PC-9 (cell line): ENCODE measurements at regions not wholly inside any gene's neighbourhood (a gene's known extent, or its start where the extent isn't known, plus 50 kb on each side); places are given as distances from the start of the nearest gene placed in this dataset.

Experiments
- BruUV-seq: library from RNA; stranded (reverse); fragments of 400-500 nt; replicated peaks from 2 replicates; lab custom pipeline; 2021; lab: Mats Ljungman, UMichigan
- CTCF ChIA-PET: fragments of 300-600 bp; sonication (Branson Sonifier 250); formaldehyde crosslinking; loops from one replicate; lab custom pipeline; 2022; ENCODE audit warnings: antibody characterized with exemption; lab: Charles Lee
- POLR2A ChIA-PET: fragments of 300-600 bp; sonication (Branson Sonifier 250); formaldehyde crosslinking; loops from one replicate; lab custom pipeline; 2022; ENCODE audit warnings: antibody characterized with exemption; ENCODE audit not compliant: unreplicated experiment; lab: Charles Lee
- DNase-seq, 2 experiments: peaks; one replicate each; pipeline versions ENCODE4 v3.0.0 to v3.0.0-alpha.2; 2015 to 2022; ENCODE audit warnings: mixed read lengths in 1 of 2
- H2AFZ ChIP-seq: fragments of 200-600 bp; sonication (generic); 2 replicates; pipeline ENCODE4 v1.8.1; 2017; ENCODE audit warnings: antibody characterized with exemption
- H3F3A ChIP-seq: fragments of 200-600 bp; sonication (generic); 2 replicates; pipeline ENCODE4 v1.8.1; 2017; ENCODE audit warnings: antibody characterized with exemption, mild to moderate bottlenecking, low read depth; ENCODE audit not compliant: insufficient read depth
- H3K27ac ChIP-seq: fragments of 200-600 bp; sonication (generic); 2 replicates; pipeline ENCODE4 v1.6.1; 2016; ENCODE audit warnings: mixed run types
- H3K27me3 ChIP-seq: fragments of 200-600 bp; sonication (generic); 2 replicates; pipeline ENCODE4 v1.6.1; 2016; ENCODE audit warnings: low read depth, mixed run types; ENCODE audit not compliant: insufficient read depth
- H3K36me3 ChIP-seq: fragments of 200-600 bp; sonication (generic); 2 replicates; pipeline ENCODE4 v1.6.1; 2016; ENCODE audit warnings: low read depth, mixed run types
- H3K4me1 ChIP-seq: fragments of 200-600 bp; sonication (generic); replicated peaks from 2 replicates; pipeline ENCODE4 v1.6.1; 2016; ENCODE audit warnings: mixed run types; ENCODE audit not compliant: insufficient read depth
- H3K4me2 ChIP-seq: fragments of 200-600 bp; sonication (generic); 2 replicates; pipeline ENCODE4 v1.6.1; 2017; ENCODE audit warnings: mixed run types
- H3K4me3 ChIP-seq: fragments of 200-600 bp; sonication (generic); 2 replicates; pipeline ENCODE4 v1.6.1; 2016; ENCODE audit warnings: mixed run types
- H3K79me2 ChIP-seq: fragments of 200-600 bp; sonication (generic); 2 replicates; pipeline ENCODE4 v1.6.1; 2017; ENCODE audit warnings: low read depth, mixed run types
- H3K9me2 ChIP-seq: fragments of 200-600 bp; sonication (generic); 2 replicates; pipeline ENCODE4 v1.8.1; 2017; ENCODE audit warnings: mild to moderate bottlenecking; ENCODE audit not compliant: insufficient read depth
- H3K9me3 ChIP-seq: fragments of 200-600 bp; sonication (generic); 2 replicates; pipeline ENCODE4 v1.8.1; 2016; ENCODE audit warnings: low read depth; ENCODE audit not compliant: insufficient read depth
- H4K20me1 ChIP-seq: fragments of 200-600 bp; sonication (generic); 2 replicates; pipeline ENCODE4 v1.8.1; 2017; ENCODE audit not compliant: insufficient read depth
- EZH2 ChIP-seq: fragments of 200-600 bp; sonication (generic); IDR thresholded peaks from 2 replicates; pipeline ENCODE4 v1.8.0; 2017; ENCODE audit warnings: antibody characterized with exemption, low read depth
- intact Hi-C: fragments of 100-400 bp; cut with micrococcal nuclease; formaldehyde crosslinking; loops from one replicate; pipeline ENCODE4 v1.10.0; 2022; ENCODE audit not compliant: unreplicated experiment
- TF ChIP-seq, protein P1 (sequence below): fragments of 200-600 bp; sonication (generic); conservative IDR thresholded peaks from 2 replicates; pipeline ENCODE4 v1.6.1; 2017; ENCODE audit warnings: mixed run types, antibody characterized with exemption, mild to moderate bottlenecking, moderate library complexity

GRCh38 chr5:4735261-4735660 is 404.9 kb upstream of the ADAMTS16 start:
- Histone ChIP-seq H3K9me2 (no peaks in the 10 kb centered on the region), H3K4me1 (no peaks in the 10 kb centered on the region), H3K79me2 (no peaks in the 10 kb centered on the region), H2AFZ (no peak overlapping the region), H3K36me3 (no peaks in the 10 kb centered on the region), H3K4me3 (no peak overlapping the region), H3F3A (no peaks in the 10 kb centered on the region), H3K9me3 (no peaks in the 10 kb centered on the region), H3K4me2 (no peak overlapping the region), H4K20me1 (no peaks in the 10 kb centered on the region), H3K27me3 (peaks cover 14% of the 10 kb centered on the region), H3K27ac (no peak overlapping the region)
- ChIA-PET CTCF (no interaction called here), POLR2A (no interaction called here)
- no peak for TF ChIP-seq EZH2
- TF ChIP-seq, protein P1, sequence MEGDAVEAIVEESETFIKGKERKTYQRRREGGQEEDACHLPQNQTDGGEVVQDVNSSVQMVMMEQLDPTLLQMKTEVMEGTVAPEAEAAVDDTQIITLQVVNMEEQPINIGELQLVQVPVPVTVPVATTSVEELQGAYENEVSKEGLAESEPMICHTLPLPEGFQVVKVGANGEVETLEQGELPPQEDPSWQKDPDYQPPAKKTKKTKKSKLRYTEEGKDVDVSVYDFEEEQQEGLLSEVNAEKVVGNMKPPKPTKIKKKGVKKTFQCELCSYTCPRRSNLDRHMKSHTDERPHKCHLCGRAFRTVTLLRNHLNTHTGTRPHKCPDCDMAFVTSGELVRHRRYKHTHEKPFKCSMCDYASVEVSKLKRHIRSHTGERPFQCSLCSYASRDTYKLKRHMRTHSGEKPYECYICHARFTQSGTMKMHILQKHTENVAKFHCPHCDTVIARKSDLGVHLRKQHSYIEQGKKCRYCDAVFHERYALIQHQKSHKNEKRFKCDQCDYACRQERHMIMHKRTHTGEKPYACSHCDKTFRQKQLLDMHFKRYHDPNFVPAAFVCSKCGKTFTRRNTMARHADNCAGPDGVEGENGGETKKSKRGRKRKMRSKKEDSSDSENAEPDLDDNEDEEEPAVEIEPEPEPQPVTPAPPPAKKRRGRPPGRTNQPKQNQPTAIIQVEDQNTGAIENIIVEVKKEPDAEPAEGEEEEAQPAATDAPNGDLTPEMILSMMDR = no peak
- no TSS peak for BruUV-seq
- DNase-seq = no peak
- intact Hi-C loops = no loop called here

GRCh38 chr5:4737868-4738267 is 402.3 kb upstream of the ADAMTS16 start:
- H4K20me1 ChIP-seq = no peaks in the 10 kb centered on the region
- peaks cover 19% of the 10 kb centered on the region; the same call in 1 of the 2 replicates for H3K27me3 ChIP-seq
- DNase-seq = no peak
- no peak overlapping the region for H3K27ac ChIP-seq
- no peaks in the 10 kb centered on the region for H3F3A ChIP-seq
- intact Hi-C loops = no loop called here
- BruUV-seq = no TSS peak
- H3K4me3 ChIP-seq = no peak overlapping the region
- no peaks in the 10 kb centered on the region for H3K79me2 ChIP-seq
- no peaks in the 10 kb centered on the region for H3K9me2 ChIP-seq
- no peaks in the 10 kb centered on the region for H3K36me3 ChIP-seq
- H3K9me3 ChIP-seq = 0 out of 2 replicates have a peak, but pooled peaks cover 4% of the 10 kb centered on the region
- no peaks in the 10 kb centered on the region for H3K4me1 ChIP-seq
- TF ChIP-seq EZH2 = no peak
- TF ChIP-seq, protein P1 = no peak
- ChIA-PET POLR2A (no interaction called here), CTCF (no interaction called here)
- H3K4me2 ChIP-seq = no peak overlapping the region
- no peak overlapping the region for H2AFZ ChIP-seq

- H3K36me3 ChIP-seq = no peaks in the 10 kb centered on the region
- H3F3A ChIP-seq = no peaks in the 10 kb centered on the region
- no peaks in the 10 kb centered on the region for H3K9me2 ChIP-seq
- POLR2A ChIA-PET = no interaction called here
- H3K27ac ChIP-seq = no peak overlapping the region
- H3K4me2 ChIP-seq = no peak overlapping the region
- CTCF ChIA-PET = no interaction called here
- H4K20me1 ChIP-seq = no peaks in the 10 kb centered on the region
- no peaks in the 10 kb centered on the region for H3K79me2 ChIP-seq
- H3K4me3 ChIP-seq = no peak overlapping the region
- TF ChIP-seq, protein P1 = no peak
- TF ChIP-seq EZH2 = no peak
- 0 out of 2 replicates have a peak, but pooled peaks cover 4% of the 10 kb centered on the region for H3K9me3 ChIP-seq
- no peak overlapping the region for H2AFZ ChIP-seq
- no TSS peak for BruUV-seq
- H3K4me1 ChIP-seq = no peaks in the 10 kb centered on the region
- peaks cover 19% of the 10 kb centered on the region; the same call in 1 of the 2 replicates for H3K27me3 ChIP-seq
- intact Hi-C loops = no loop called here
- DNase-seq = no peak
Measured at GRCh38 chr5:4738298-4738697, 401.8 kb upstream of the ADAMTS16 start.
